PC-3 (cell line): ENCODE measurements at regions not wholly inside any gene's neighbourhood (a gene's known extent, or its start where the extent isn't known, plus 50 kb on each side); places are given as distances from the start of the nearest gene placed in this dataset.

Experiments
- ATAC-seq: fragments of 200-7000 bp; cut with Tn5 transposase; 2 replicates; pipeline ENCODE4 v1.9.1; 2020; ENCODE audit warnings: mild to moderate bottlenecking, moderate library complexity
- BruUV-seq: library from RNA; stranded (reverse); fragments of 400-500 nt; replicated peaks from 2 replicates; lab custom pipeline; 2021; lab: Mats Ljungman, UMichigan
- CTCF ChIA-PET: fragments of 300-600 bp; sonication (Branson Sonifier 250); formaldehyde crosslinking; loops from one replicate; lab custom pipeline; 2022; ENCODE audit warnings: antibody characterized with exemption; lab: Charles Lee
- POLR2A ChIA-PET: fragments of 300-600 bp; sonication (Branson Sonifier 250); formaldehyde crosslinking; loops from one replicate; lab custom pipeline; 2022; ENCODE audit warnings: antibody characterized with exemption; ENCODE audit not compliant: unreplicated experiment; lab: Charles Lee
- DNase-seq: peaks from one replicate; pipeline ENCODE4 v3.0.0-alpha.2; 2015
- H2AFZ ChIP-seq: fragments of 300-600 bp; sonication (generic); 2 replicates; pipeline ENCODE4 v1.6.0; 2016; ENCODE audit warnings: antibody characterized with exemption, low read length
- H3F3A ChIP-seq: fragments of 300-600 bp; sonication (generic); one replicate; pipeline ENCODE4 v1.6.0; 2017; ENCODE audit warnings: antibody characterized with exemption, low read length, control low read depth, mild to moderate bottlenecking; ENCODE audit not compliant: unreplicated experiment
- H3K27ac ChIP-seq: fragments of 300-600 bp; sonication (generic); 2 replicates; pipeline ENCODE4 v1.5.1; 2016; ENCODE audit warnings: mild to moderate bottlenecking, low read length
- H3K27me3 ChIP-seq: fragments of 300-600 bp; sonication (generic); 2 replicates; pipeline ENCODE4 v1.6.1; 2016; ENCODE audit warnings: low read length, mixed read lengths
- H3K36me3 ChIP-seq: fragments of 300-600 bp; sonication (generic); 2 replicates; pipeline ENCODE4 v1.6.1; 2016; ENCODE audit warnings: low read depth, mixed run types, low read length, mixed read lengths
- H3K4me1 ChIP-seq: fragments of 300-600 bp; sonication (generic); 2 replicates; pipeline ENCODE4 v1.5.1; 2016; ENCODE audit warnings: low read length; ENCODE audit not compliant: insufficient read depth
- H3K4me2 ChIP-seq: fragments of 300-600 bp; sonication (generic); 2 replicates; pipeline ENCODE4 v1.6.0; 2016; ENCODE audit warnings: low read length
- H3K4me3 ChIP-seq: fragments of 300-600 bp; sonication (generic); 2 replicates; pipeline ENCODE4 v1.5.1; 2016; ENCODE audit warnings: mild to moderate bottlenecking, low read length, mixed read lengths
- H3K79me2 ChIP-seq: fragments of 300-600 bp; sonication (generic); 2 replicates; pipeline ENCODE4 v1.6.1; 2017; ENCODE audit warnings: low read length, mixed read lengths
- H3K9ac ChIP-seq: fragments of 300-600 bp; sonication (generic); 2 replicates; pipeline ENCODE4 v1.6.0; 2016; ENCODE audit warnings: mild to moderate bottlenecking, low read length
- H3K9me2 ChIP-seq: fragments of 300-600 bp; sonication (generic); replicated peaks from 2 replicates; pipeline ENCODE4 v1.6.1; 2016; ENCODE audit warnings: mixed run types, low read length, mixed read lengths
- H3K9me3 ChIP-seq: fragments of 300-600 bp; sonication (generic); 2 replicates; pipeline ENCODE4 v1.6.1; 2016; ENCODE audit warnings: low read length, mixed read lengths
- H4K20me1 ChIP-seq: fragments of 300-600 bp; sonication (generic); 2 replicates; pipeline ENCODE4 v1.6.1; 2016; ENCODE audit warnings: low read length, mixed read lengths
- EZH2 ChIP-seq: fragments of 300-600 bp; sonication (generic); IDR thresholded peaks from one replicate; pipeline ENCODE4 v1.6.1; 2017; ENCODE audit warnings: antibody characterized with exemption, mild to moderate bottlenecking, low read length; ENCODE audit not compliant: unreplicated experiment
- EZH2phosphoT487 ChIP-seq: fragments of 300-600 bp; sonication (generic); IDR thresholded peaks from 2 replicates; pipeline ENCODE4 v1.6.1; 2018; ENCODE audit warnings: mild to moderate bottlenecking, antibody characterized with exemption, low read length, borderline replicate concordance
- intact Hi-C: fragments of 100-400 bp; cut with micrococcal nuclease; formaldehyde crosslinking; loops from 2 replicates; pipeline ENCODE4 v1.9.0; 2023
- TF ChIP-seq, protein P1 (sequence below): fragments of 300-600 bp; sonication (generic); conservative IDR thresholded peaks from 2 replicates; pipeline ENCODE4 v1.5.1; 2017; ENCODE audit warnings: antibody characterized with exemption, low read depth, mild to moderate bottlenecking, low read length

GRCh38 chr4:159577241-159577640, 474.4 kb downstream of the RAPGEF2 start:
- no peak overlapping the region for H3K4me2 ChIP-seq
- intact Hi-C loops, result no loop called here
- no peak overlapping the region for H2AFZ ChIP-seq
- no peaks in the 10 kb centered on the region for H4K20me1 ChIP-seq
- no peaks in the 10 kb centered on the region for H3K9me3 ChIP-seq
- POLR2A ChIA-PET, result no interaction called here
- DNase-seq (no peak), ATAC-seq (no peak)
- no peaks in the 10 kb centered on the region for H3K36me3 ChIP-seq
- H3F3A ChIP-seq, result no peaks in the 10 kb centered on the region
- H3K27ac ChIP-seq, result no peak overlapping the region
- CTCF ChIA-PET, result no interaction called here
- BruUV-seq, result no TSS peak
- no peaks in the 10 kb centered on the region for H3K79me2 ChIP-seq
- H3K4me1 ChIP-seq, result no peaks in the 10 kb centered on the region
- H3K9ac ChIP-seq, result no peak overlapping the region
- no peaks in the 10 kb centered on the region for H3K9me2 ChIP-seq
- H3K4me3 ChIP-seq, result no peak overlapping the region
- TF ChIP-seq EZH2phosphoT487, result no peak
- TF ChIP-seq, protein P1, sequence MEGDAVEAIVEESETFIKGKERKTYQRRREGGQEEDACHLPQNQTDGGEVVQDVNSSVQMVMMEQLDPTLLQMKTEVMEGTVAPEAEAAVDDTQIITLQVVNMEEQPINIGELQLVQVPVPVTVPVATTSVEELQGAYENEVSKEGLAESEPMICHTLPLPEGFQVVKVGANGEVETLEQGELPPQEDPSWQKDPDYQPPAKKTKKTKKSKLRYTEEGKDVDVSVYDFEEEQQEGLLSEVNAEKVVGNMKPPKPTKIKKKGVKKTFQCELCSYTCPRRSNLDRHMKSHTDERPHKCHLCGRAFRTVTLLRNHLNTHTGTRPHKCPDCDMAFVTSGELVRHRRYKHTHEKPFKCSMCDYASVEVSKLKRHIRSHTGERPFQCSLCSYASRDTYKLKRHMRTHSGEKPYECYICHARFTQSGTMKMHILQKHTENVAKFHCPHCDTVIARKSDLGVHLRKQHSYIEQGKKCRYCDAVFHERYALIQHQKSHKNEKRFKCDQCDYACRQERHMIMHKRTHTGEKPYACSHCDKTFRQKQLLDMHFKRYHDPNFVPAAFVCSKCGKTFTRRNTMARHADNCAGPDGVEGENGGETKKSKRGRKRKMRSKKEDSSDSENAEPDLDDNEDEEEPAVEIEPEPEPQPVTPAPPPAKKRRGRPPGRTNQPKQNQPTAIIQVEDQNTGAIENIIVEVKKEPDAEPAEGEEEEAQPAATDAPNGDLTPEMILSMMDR, result no peak
- no peaks in the 10 kb centered on the region for H3K27me3 ChIP-seq

- Histone ChIP-seq H3K79me2 (no peaks in the 10 kb centered on the region), H3K27ac (no peak overlapping the region), H3K4me2 (no peak overlapping the region), H3K9me3 (no peaks in the 10 kb centered on the region), H3K9ac (no peak overlapping the region), H3F3A (no peaks in the 10 kb centered on the region), H3K4me3 (no peak overlapping the region), H2AFZ (no peak overlapping the region), H3K4me1 (no peaks in the 10 kb centered on the region), H4K20me1 (no peaks in the 10 kb centered on the region), H3K9me2 (no peaks in the 10 kb centered on the region), H3K36me3 (no peaks in the 10 kb centered on the region), H3K27me3 (no peaks in the 10 kb centered on the region)
- TF ChIP-seq EZH2 (no peak), EZH2phosphoT487 (no peak)
- TF ChIP-seq, protein P1, result no peak
- no TSS peak for BruUV-seq
- POLR2A ChIA-PET, result no interaction called here
- intact Hi-C loops, result no loop called here
- no peak for ATAC-seq
- CTCF ChIA-PET, result no interaction called here
- DNase-seq, result no peak
Measured at GRCh38 chr4:159582685-159583084, 479.8 kb downstream of the RAPGEF2 start.

GRCh38 chr4:159592898-159593556, 490.1 kb downstream of the RAPGEF2 start:
- Histone ChIP-seq H3F3A (no peaks in the 10 kb centered on the region), H4K20me1 (no peaks in the 10 kb centered on the region), H3K9ac (no peak overlapping the region), H3K4me2 (no peak overlapping the region), H3K27ac (no peak overlapping the region), H3K9me2 (no peaks in the 10 kb centered on the region), H3K27me3 (no peaks in the 10 kb centered on the region), H3K79me2 (no peaks in the 10 kb centered on the region), H3K4me3 (no peak overlapping the region), H2AFZ (no peak overlapping the region), H3K36me3 (no peaks in the 10 kb centered on the region), H3K9me3 (no peaks in the 10 kb centered on the region), H3K4me1 (no peaks in the 10 kb centered on the region)
- POLR2A ChIA-PET, result no interaction called here
- CTCF ChIA-PET, result no interaction called here
- intact Hi-C loops, result no loop called here
- no peak for DNase-seq
- no TSS peak for BruUV-seq
- TF ChIP-seq EZH2phosphoT487, result no peak
- no peak for TF ChIP-seq EZH2
- TF ChIP-seq, protein P1, result no peak
- no peak for ATAC-seq
